ENCODE measurements at regions not wholly inside any gene's neighbourhood (a gene's known extent, or its start where the extent isn't known, plus 50 kb on each side); places are given as distances from the start of the nearest gene placed in this dataset.

- TF ChIP-seq, protein P1, sequence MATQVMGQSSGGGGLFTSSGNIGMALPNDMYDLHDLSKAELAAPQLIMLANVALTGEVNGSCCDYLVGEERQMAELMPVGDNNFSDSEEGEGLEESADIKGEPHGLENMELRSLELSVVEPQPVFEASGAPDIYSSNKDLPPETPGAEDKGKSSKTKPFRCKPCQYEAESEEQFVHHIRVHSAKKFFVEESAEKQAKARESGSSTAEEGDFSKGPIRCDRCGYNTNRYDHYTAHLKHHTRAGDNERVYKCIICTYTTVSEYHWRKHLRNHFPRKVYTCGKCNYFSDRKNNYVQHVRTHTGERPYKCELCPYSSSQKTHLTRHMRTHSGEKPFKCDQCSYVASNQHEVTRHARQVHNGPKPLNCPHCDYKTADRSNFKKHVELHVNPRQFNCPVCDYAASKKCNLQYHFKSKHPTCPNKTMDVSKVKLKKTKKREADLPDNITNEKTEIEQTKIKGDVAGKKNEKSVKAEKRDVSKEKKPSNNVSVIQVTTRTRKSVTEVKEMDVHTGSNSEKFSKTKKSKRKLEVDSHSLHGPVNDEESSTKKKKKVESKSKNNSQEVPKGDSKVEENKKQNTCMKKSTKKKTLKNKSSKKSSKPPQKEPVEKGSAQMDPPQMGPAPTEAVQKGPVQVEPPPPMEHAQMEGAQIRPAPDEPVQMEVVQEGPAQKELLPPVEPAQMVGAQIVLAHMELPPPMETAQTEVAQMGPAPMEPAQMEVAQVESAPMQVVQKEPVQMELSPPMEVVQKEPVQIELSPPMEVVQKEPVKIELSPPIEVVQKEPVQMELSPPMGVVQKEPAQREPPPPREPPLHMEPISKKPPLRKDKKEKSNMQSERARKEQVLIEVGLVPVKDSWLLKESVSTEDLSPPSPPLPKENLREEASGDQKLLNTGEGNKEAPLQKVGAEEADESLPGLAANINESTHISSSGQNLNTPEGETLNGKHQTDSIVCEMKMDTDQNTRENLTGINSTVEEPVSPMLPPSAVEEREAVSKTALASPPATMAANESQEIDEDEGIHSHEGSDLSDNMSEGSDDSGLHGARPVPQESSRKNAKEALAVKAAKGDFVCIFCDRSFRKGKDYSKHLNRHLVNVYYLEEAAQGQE (IDR thresholded peaks at IDR 0.05; ENCODE audit: unreplicated experiment): no peak
- no peak for TF ChIP-seq POLR2AphosphoS5 (IDR thresholded peaks at IDR 0.05; ENCODE audit: low read depth)
- TF ChIP-seq ETS1 (IDR thresholded peaks at IDR 0.05): no peak
- TF ChIP-seq EZH2 (IDR thresholded peaks at IDR 0.05; ENCODE audit: low read depth, unreplicated experiment): no peak
Measured at GRCh38 chr18:76145521-76146376, 349.3 kb downstream of the ZNF516 start (continued).

DNA sequence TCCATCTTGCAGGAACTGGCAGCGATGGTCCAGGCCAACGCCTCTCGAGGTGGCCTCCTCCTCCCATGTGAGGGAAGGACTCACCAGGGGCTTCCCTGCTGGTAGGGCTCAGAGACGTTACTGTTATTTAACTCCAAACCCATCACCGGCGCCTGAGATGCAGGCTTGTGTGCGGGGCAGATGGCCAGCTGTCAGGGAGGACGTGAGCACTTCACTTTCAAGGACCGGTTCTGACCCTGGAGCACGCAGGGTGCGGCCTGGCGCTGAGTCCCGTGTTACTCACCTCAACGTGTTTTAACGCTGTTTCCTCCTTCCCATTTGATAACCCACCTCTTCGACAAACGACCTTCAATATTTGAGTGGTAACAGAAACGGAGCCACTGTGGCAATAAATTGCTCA is 350.2 kb downstream of the ZNF516 start:
- Mint-ChIP-seq H3K27me3 (ENCODE audit: insufficient read depth, low read depth, poor library complexity) (no peaks in the 10 kb centered on the region), H3K9me3 (no peaks in the 10 kb centered on the region; the same call in 2 of the 3 replicates), H3K4me1 (peaks cover 17% of the 10 kb centered on the region), H3K27ac (no peak overlapping the region), H3K4me3 (no peak overlapping the region), H3K36me3 (ENCODE audit: low read depth) (no peaks in the 10 kb centered on the region)
- DNase-seq (ENCODE audit: low spot score) (no peak), ATAC-seq (no peak)
- H2AFZ ChIP-seq: peak overlapping the region; percentile 81; the same call in 1 of the 2 replicates
- H3K36me3 ChIP-seq (ENCODE audit: insufficient read depth): no peaks in the 10 kb centered on the region
- H3K27me3 ChIP-seq (ENCODE audit: insufficient read depth): no peaks in the 10 kb centered on the region
- H3K27ac ChIP-seq (ENCODE audit: low read depth): no peak overlapping the region
- peaks cover 9% of the 10 kb centered on the region; the same call in 1 of the 2 replicates for H3K9me2 ChIP-seq (ENCODE audit: insufficient read depth)
- H3K4me1 ChIP-seq (ENCODE audit: insufficient read depth): peaks cover 13% of the 10 kb centered on the region
- H3K4me2 ChIP-seq: no peak overlapping the region
- H3K79me2 ChIP-seq (replicated peaks; ENCODE audit: insufficient read depth): no peaks in the 10 kb centered on the region
- H4K20me1 ChIP-seq (replicated peaks; ENCODE audit: insufficient read depth): no peaks in the 10 kb centered on the region
- H3F3A ChIP-seq (replicated peaks; ENCODE audit: low read depth): no peaks in the 10 kb centered on the region
- H3K4me3 ChIP-seq: no peak overlapping the region
- TF ChIP-seq NANOG (IDR thresholded peaks at IDR 0.05; ENCODE audit: borderline replicate concordance) (no peak), ETS1 (IDR thresholded peaks at IDR 0.05) (no peak), EZH2phosphoT487 (IDR thresholded peaks at IDR 0.05; ENCODE audit: unreplicated experiment) (no peak), JUNB (IDR thresholded peaks at IDR 0.05; ENCODE audit: unreplicated experiment) (no peak), EZH2 (IDR thresholded peaks at IDR 0.05; ENCODE audit: low read depth, unreplicated experiment) (no peak), STAT1 (IDR thresholded peaks at IDR 0.05; ENCODE audit: unreplicated experiment) (no peak), CREB1 (CRISPR knock-in tag; IDR thresholded peaks at IDR 0.05; ENCODE audit: low read depth) (no peak)
- TF ChIP-seq, protein P1 (IDR thresholded peaks at IDR 0.05; ENCODE audit: unreplicated experiment): no peak

All from GM23338 (cell line).